GM19397 (cell line): ENCODE measurements at regions not wholly inside any gene's neighbourhood (a gene's known extent, or its start where the extent isn't known, plus 50 kb on each side); places are given as distances from the start of the nearest gene placed in this dataset.
"Not testable (repeated sequence)": the region's sequence is repeated elsewhere in the genome, so short reads cannot be mapped to it uniquely, and the experiment has no call there.

ENCODE experiments used
- ATAC-seq: cut with Tn5 transposase; IDR thresholded peaks from one replicate; pipeline ENCODE4 v1.9.1; 2021; ENCODE audit warnings: mild to moderate bottlenecking, moderate library complexity; ENCODE audit not compliant: unreplicated experiment

DNA sequence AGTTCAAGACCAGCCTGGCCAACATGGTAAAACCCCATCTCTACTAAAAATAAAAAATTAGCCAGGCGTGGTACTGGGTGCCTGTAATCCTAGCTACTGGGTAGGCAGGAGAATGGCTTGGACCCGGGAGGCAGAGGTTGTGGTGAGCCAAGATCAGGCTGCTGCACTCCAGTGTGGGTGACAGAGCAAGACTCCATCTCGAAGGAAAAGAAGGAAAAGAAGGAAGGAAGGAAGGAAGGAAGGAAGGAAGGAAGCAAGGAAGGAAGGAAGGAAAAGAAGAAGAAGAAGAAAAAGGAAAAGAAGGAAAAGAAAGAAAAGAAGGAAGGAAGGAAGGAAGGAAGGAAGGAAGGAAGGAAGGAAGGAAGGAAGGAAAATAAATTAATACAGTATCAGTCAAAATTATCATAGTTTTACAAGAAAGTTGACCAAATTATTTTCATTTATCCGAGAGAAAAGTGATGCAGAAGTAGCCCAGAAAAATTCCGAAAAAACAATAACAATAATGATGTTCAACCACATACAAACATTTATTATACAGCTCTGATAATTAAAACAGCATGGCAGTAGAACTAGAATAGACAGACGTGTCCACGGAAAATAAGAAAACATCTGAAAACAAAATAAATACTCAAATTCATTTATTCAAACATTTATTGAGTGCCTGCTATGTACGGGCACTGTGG lies 292.4 kb upstream of the MKLN1 start:
- no peak for ATAC-seq

DNA sequence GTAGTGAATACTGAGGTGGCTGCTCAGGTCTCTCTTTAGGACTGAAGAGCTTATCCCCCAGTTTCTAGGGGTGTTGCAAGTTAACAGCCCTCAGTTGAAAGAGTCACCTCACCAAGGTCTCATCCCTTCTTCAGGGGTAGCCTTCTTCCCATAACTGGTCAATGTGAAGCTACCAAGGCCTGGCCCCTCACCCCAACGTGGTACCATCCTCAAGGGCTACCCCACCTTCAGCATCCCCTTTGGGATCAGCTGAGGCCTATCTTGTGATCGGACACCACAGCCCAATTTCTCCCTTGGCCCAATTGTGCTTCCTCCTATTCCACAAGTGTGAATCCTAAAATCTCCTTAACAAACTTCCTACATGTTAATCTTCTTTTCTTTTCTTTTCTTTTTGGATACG lies 289.5 kb upstream of the MKLN1 start:
- ATAC-seq, result no peak

DNA sequence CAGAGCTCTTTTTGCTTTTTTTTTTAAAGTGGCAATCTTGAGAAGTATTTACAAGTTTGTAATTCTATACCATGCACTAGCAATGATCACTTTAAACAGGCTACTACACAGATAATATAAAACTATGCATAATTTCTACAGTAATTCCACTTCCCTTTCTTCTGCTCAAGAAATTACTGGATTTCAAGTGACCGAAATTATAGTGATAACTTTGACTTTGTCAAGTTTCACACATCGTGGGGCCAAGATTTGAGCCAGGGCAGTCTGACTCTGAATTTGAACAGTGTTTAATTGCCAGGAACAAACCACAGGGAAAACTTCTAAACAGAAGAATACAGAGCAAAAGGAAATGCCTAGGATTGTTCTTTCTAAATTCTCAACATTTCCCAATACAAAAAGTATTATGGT lies 288.3 kb upstream of the MKLN1 start:
- ATAC-seq, result no peak

DNA sequence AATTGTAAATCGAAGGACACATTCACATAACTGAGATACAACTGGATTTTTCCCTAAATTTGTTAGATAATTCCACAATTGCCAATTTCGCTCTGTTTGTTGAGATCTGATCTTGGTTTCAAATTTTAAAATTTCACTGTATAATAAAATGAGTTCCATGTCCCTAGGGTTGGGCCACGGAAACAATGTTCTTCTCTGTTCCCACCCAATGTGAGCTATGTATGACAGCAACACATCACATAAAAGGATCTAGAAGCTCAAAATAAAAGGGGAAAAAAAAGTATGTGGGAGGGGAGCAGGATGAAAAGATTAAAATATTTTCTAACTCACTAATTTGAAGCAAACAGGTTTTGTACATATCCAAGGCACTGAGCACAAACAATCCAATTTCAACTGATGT lies 287.8 kb upstream of the MKLN1 start:
- no peak for ATAC-seq

DNA sequence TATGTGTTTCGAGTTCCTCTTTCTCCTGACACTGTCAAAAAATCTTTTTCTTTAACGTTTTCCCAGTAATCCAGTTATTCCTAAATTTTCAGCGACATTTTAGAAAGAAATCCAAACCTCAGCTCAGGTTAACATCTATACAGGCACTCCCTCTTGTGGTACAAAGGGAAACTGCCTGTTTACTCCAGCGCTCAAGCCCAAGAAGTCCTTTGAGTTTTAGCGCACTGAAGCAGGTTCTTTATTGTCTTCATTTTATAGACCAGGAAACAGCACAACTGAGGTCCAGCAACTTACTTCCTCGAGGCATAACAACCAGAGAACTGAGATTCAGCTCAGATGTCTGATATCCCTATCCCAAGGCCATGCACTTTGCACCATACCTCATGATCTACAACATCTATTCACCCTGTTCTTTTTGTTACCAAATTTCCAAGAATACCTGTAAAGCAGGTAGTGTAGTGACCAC lies 287.2 kb upstream of the MKLN1 start:
- no peak for ATAC-seq

DNA sequence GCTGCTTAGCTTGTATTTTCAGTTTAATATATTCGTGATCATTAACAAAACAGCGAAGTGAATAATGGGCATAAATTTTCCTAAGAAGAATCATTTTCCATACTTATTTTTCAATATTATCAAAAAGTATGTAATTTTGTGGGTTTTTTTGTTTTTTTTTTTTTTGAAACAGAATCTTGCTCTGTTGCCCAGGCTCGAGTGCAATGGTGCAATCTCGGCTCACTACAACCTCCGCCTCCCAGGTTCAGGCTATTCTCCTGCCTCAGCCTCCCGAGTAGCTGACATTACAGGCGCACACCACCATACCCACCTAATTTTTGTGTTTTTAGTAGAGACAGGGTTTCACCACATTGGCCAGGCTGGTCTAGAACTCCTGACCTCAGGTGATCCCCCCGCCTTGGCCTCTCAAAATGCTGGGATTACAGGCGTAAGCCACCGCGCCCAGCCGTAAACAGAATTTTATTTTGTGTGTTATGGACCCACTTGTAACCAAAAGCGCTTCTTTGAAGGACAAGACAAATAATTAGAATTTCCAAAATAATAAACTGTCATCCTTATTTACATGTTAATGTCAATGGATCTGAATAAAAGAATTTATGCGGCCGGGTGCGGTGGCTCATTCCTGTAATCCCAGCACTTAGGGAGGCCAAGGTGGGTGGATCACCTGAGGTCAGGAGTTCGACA lies 286.5 kb upstream of the MKLN1 start:
- ATAC-seq, result not testable (repeated sequence)

DNA sequence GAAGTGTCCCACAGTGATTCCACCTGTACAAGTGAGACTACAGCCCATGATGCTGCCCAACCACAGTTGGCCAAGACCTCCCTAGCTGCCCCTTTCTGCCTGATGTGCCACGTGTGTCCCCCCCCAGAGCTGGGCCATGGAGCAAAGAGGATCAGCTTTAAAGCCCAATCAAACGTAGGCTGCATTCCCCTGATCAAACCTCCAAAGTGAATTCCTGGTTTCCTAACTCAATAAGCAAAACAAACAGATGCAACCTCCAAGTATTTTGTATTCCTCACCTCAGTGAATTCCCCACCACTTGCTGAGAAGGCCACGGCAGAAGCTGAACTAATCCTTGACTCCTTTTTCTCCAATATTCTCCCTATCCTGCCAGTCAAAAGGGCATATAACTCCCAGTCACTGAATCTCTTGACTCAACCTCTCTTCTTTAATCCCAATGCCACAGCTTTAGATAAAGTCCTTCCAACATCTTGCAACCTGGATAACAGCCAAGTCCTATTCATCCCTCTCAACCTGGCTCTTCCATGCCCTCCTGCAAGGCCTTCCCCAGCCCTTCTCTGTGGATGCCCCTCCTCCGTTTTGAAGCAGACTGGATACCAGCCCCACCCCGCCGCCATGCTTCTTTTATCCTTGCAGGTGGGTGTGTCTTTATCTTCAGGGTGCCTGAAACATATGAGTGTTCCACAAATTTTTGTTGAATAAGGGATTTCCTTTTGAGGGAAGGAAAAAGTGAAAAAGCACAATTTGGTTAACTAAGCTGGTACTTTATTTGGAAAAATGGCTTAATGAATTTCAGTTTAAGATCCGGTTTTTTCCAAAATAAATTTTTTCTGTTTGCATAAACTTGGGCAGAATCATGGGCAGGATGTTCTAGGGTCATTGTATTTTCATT lies 285.2 kb upstream of the MKLN1 start:
- no peak for ATAC-seq

DNA sequence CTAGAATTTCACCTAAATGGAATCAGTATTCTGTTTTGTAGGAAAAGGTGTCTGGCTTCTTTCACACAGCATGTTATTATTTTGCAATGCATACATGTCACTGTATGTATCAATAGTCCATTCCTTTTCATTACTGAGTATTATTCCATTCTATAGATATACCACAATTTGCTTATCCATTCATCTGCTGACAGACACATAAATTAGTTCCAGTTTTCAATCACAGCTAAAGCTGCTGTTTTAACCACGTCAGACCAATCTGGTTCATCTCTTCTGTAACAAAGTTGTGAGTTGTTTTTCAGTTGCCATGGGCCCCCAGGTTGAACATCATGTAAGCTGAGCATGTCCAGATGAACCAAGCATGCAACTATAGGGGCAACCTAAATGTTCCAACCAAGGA lies 282.1 kb upstream of the MKLN1 start:
- no peak for ATAC-seq

DNA sequence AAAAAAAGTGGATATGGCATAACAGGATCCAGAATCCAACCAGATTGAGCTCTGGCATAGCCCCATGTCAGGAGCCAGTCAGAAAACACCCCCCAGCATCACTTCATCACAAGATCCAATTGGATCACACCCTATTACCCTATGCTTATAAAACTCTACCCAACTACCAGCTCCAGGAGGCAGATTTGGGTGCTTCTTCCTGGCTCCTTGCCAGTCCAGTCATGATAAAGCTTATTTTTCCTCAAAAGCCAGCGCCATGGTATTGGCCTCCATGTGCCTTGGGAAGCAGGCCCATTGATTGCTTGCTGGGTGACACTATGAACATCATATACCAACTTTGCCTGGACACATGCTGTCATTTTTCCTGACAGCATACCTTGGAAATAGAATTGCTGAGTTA lies 281.4 kb upstream of the MKLN1 start:
- no peak for ATAC-seq

DNA sequence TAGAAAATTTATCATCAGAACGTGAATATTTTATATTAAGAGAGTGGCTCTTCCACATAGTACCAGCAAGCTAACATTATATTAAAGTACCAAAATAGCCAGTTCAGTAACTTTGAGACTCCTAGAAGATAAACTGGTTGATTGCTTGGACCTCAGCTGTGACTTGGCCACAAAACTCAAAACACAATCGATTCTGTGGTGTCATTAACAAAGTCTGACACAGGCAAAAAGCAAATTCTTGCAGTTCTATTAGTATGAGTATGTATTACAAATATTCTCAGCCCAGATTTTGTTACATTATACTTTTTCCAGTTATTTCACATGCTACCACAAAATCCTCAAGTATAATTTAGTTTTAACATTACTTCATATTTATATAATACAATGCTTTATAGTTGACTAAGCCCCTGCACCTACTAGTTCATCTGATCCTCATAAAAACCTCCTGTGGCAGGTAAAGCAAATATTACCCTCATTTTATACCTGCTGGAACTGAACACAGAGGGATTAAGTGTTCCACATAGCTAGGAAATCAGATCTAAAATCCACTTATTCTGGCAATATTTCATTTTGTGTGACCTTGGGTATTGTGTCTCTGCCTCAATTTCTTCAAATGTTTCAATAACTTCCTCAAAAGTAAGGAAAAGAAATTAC lies 279.9 kb upstream of the MKLN1 start:
- ATAC-seq, result no peak

DNA sequence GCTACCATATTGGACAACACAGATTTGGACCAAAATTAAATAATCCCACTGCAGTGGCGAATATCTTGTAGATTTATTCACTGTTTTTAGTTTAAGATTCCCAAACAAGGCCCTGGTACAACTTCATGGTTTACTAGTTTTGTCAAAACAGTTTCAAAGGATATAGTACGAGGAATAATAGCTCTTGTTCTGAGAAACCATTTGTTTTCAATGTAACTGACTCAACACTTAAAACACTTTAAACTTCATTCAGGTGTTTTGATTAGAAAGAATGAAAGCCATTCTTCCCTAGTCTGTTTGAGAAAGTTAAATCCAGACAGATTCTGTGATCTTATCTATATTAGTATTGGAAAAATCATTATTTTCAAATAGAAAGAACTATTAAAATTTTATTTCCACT lies 276.4 kb upstream of the MKLN1 start:
- ATAC-seq, result no peak

DNA sequence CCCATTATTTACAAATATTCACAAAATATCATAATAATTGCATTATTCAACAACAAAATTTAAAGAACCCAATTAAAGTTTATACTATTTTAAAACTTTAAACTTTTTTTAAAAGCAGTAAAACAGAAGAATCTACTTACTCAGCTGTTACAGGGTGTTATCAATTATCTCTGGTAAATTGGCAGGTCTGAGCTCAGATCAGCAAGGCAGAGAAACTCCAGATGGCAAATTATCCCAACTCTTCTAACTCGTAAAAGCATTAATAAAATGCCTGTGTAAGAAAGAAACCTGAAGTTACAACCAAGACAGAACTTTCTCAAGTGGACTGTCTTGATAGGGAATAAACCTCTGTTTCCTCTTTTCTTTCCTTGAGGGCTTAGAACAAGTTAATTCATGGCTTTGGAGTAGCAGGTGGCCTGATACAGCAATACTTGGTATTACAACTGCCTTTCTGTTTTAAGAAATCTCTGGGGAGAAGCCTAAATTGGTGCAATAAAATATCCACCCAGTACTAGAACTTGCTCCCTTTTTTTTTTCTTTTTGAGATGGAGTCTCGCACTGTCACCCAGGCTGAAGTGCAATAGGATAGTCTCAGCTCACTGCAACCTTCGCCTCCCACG lies 275.3 kb upstream of the MKLN1 start:
- no peak for ATAC-seq

DNA sequence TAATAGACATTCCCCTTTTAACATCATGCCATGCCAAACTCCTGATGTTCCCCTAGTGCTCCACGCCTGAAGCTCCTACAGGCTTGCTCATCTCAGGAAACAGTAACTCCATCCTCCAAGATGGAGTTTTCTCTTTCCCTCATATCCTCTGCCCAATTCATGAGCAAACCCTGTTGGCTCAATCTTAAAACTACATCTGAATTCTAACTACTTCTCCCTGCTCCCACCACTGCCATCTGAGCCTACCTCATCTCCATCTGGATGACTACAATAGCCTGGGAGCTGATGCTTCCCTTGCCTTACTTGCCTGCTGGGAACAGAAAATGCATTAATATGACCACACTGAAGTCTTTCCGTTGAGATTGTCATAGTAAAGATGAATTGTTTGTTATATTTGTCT lies 271.7 kb upstream of the MKLN1 start:
- ATAC-seq, result no peak

DNA sequence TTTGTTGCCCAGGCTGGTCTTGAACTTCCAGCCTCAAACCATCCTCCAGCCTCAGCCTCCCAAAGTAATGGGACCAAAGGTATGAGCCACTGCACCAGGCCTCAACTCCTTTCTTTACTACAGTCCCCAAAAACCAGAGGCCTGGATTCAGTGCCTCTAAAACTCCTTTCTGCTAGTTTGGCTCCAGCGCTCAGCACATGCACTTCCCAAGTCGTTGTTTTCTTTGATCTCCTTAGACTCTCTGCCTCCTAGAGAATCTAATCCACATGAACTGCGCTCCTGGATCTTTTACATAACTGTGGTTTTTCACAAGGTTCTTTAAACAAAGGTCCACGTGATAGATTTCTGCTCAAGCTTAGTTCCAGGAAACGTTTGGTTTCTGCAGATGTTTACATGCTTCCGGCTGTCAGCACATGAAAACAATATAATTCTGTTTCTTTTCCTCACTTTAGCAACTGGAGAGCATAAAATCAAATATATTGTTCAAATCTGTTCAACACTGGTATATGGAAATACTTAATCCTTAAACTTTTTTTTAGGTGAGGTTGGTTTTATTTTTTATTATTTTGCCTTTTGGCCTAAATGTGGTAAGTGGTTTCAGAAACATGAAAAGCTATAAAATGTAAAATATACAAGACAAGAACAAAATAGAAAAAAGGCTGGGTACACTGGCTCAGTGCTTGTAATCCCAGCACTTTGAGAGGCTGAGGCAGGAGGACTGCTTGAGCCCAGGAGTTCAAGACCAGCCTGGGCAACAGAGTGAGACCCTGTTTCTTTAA lies 270.5 kb upstream of the MKLN1 start:
- ATAC-seq, result peak; percentile 62

DNA sequence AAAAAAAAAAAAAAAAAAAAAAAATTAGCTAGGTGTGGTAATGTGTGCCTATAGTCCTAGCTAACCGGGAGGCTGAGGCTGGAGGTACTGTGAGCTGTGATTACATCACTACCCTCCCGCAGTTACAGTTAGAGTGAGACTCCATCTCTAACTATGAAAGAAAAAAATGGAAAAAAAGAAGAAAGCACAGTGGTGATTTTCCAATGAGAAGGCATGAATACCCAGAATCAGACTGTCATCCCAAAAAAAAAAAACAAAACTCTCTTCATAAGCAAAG lies 269.9 kb upstream of the MKLN1 start:
- ATAC-seq, result peak; percentile 18

DNA sequence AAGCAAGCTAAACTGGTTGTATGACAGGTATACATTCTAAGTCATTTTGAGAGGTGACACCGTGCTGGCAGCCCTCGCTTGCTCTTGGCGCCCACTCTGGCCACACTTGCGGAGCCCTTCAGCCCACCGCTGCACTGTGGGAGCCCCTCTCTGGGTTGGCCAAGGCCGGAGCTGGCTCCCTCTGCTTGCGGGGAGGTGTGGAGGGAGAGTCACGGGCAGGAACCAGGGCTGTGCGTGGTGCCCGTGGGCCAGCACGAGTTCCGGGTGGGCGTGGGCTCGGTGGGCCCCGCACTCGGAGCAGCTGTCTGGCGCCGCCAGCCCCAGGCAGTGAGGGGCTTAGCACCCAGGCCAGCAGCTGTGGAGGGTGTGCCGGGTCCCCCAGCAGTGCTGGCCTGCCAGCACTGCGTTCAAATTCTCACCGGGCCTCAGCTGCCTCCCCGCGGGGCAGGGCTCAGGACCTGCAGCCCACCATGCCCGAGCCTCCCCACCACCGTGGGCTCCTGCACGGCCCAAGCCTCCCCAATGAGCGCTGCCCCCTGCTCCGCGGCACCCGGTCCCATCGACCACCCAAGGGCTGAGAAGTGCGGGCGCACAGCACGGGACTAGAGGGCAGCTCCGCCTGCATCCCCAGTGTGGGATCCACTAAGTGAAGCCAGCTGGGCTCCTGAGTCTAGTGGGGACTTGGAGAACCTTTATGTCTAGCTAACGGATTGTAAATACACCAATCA lies 269.0 kb upstream of the MKLN1 start:
- ATAC-seq, result not testable (repeated sequence)

DNA sequence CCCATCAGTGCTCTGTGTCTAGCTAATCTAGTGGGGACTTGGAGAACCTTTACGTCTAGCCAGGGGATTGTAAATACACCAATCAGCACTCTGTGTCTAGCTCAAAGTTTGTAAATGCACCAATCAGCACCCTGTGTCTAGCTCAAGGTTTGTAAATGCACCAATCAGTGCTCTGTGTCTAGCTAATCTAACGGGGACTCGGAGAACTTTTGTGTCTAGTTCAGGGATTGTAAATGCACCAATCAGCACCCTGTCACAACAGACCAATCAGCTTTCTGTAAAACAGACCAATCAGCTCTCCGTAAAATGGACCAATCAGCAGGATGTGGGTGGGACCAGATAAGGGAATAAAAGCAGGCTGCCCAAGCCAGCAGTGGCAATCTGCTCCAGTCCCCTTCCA lies 268.3 kb upstream of the MKLN1 start:
- not testable (repeated sequence) for ATAC-seq

DNA sequence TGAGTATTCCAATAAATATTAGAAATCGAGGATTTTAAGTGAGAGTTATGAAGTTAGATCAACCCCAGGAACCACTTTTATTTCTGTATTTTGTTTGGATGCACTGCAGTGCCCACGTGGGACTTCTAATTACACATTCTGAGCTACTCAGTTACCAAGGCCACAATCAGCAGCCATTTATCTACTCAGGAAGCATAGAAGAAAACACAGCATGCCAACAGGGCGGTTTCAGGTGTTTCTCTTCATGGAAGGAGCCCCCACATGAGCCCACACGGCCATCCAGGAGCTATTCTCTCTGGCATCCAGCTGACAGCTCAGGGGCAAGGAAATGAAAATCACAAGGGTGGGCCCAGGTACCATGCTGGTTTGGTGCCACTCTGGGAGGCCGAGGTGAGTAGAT lies 266.5 kb upstream of the MKLN1 start:
- ATAC-seq, result no peak

DNA sequence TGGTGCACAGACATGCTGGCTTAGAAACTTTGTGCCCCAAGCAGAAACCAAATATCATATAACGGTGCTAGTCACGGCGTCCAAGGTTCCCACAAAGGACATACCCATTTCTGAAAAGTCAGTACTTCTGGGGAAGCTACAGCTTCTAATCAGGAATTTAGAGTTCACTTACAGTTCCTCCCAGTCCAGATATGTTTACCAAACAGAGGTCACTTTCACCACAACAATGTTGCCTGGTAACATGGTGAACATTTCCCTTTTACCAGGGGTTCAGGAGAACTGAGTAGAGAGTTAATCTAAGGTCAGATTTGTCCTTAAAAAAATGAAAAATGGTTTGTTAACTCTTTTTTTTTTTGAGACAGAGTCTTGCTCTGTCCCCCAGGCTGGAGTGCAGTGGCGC lies 265.9 kb upstream of the MKLN1 start:
- ATAC-seq, result no peak

DNA sequence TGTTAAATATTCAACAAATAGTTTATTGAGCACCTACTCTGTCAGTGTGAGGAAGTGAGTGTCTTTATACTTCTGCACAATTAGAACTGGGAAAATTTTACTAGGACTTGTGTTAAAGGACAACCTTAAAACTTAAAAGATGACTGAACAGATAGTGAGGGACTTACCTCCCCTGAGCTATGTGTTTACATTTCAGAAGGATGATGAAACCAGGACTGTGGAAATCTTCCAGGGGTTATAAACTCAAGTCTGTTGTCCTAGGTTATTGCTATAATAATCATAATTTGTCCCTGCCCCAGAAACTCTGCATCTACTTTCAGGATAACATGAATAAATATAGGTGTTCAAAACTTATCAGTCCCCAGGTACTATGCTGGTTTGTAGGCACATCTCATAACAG lies 261.0 kb upstream of the MKLN1 start:
- no peak for ATAC-seq
